Right forelimb (tissue), 1 donor: ENCODE measurements at regions not wholly inside any gene's neighbourhood (a gene's known extent, or its start where the extent isn't known, plus 50 kb on each side); places are given as distances from the start of the nearest gene placed in this dataset.

ENCODE experiments used
- DNase-seq: peaks from one replicate; pipeline ENCODE4 v3.0.0-alpha.2; 2018

DNA sequence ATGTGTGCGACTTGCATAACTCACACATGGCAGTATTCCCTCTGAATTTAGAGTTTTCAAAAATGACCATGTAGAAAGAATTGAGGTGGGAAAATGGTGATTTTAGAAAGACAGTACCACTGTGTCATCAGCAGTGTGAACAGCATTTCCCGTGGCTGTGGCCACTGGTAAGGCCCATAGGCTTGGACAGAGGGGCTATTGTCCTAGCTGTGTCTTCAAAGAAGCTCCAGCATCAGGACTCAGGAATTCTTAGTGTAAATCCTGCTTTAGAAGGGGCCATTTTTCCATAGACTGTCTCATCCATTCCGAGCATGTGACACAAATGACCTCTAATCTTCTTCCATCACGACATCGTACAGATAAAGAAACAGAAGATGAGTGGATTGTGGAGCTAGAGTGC lies 119.3 kb upstream of the BACE2 start:
- DNase-seq, result no peak

GRCh38 chr21:41052820-41053555 lies 115.0 kb upstream of the BACE2 start:
- DNase-seq, result no peak

DNA sequence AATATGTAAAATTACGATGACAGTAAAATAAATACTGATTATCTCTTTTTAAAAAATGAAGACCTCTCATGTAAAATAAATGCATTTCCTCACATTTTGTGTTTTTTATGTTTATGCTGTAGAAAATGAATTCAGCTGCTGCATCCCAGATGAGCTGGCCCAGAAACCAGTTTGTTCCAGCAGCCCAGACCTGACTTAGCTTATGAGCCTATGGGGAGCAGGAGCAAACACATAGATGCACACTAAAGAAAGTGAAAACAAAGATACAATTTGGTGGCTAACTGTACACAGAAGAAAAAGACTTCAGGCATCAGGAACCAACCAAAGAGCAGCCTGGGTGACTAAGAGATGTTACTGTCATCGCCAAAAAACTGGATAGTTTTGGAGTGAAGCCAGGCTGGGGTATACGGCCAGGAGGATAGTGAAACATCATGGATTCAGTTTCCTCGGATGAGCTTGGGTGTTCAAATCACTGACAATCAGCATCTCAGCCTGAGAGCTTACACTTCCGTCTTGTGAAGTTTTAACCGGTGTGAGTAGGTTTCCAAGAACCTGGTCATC lies 113.9 kb upstream of the BACE2 start:
- DNase-seq, result no peak

DNA sequence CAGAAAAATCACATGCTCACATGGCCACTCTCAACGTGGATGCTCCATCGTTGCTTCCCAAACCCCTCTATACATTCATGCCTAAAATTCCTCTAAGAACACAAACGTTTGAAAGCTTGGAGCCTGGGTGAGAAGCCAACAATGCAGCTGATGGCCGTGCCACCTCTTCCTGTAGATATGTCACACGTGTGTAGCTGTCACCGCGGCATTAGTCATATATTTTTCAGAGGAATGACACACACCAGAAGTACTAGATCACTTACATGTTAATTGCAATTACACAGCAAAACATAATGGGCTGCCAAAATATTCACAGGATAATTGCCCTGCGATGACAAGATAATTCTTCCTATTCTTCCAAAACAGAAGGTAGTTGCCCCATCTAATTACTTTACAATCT lies 112.7 kb upstream of the BACE2 start:
- DNase-seq, result no peak

- no peak for DNase-seq
These were observed 108.1 kb upstream of the BACE2 start for GRCh38 chr21:41059871-41060270.

DNA sequence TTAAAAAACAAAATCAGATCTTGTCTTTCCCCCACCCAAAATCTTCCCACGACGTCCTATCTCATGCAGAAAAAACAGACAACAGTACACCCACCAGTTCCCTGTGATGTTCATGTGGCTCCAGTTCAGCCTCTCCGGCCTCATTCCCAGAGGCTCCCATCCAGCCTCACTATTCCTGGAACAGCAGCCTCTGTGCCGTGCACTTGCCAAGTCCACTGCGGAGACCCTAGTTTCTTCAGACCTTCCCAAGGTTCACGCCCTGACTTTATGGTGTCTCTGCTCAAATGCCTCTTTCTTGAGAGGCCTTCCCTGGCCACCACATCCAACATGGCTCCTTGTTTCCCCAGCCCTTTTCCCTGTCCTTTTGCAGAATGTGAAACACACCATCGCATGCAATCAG lies 106.3 kb upstream of the BACE2 start:
- DNase-seq, result no peak

DNA sequence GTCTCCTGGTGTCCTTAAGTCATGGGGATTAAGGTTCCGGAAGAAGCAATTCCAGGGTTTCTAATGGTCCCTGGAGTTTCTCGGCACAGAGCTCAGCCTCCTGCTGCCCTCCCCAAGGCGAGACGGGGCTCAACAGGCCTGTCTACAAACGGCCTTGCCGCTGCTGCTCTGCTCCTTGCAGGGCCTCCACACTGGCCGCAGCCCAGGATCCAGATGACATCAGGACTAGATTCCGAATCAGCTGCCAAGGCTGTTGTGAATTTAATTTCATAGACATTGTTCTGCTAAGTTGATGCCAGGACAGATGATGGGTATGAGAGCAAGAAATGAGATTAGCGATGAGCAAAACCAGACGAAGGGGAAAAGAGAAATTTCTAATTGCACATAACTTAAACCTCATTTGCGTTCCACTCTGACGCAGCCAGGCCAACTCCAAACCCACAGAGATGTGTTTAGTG lies 103.6 kb upstream of the BACE2 start:
- peak; percentile 83 for DNase-seq

- DNase-seq, result no peak
These were observed 103.0 kb upstream of the BACE2 start for GRCh38 chr21:41064951-41065350.

GRCh38 chr21:41065539-41065938 lies 102.4 kb upstream of the BACE2 start:
- no peak for DNase-seq

- DNase-seq, result no peak
These were observed 101.6 kb upstream of the BACE2 start for GRCh38 chr21:41066086-41066938.

GRCh38 chr21:41067709-41068108 lies 100.3 kb upstream of the BACE2 start:
- no peak for DNase-seq

GRCh38 chr21:41068496-41068895 lies 99.5 kb upstream of the BACE2 start:
- DNase-seq, result no peak

DNA sequence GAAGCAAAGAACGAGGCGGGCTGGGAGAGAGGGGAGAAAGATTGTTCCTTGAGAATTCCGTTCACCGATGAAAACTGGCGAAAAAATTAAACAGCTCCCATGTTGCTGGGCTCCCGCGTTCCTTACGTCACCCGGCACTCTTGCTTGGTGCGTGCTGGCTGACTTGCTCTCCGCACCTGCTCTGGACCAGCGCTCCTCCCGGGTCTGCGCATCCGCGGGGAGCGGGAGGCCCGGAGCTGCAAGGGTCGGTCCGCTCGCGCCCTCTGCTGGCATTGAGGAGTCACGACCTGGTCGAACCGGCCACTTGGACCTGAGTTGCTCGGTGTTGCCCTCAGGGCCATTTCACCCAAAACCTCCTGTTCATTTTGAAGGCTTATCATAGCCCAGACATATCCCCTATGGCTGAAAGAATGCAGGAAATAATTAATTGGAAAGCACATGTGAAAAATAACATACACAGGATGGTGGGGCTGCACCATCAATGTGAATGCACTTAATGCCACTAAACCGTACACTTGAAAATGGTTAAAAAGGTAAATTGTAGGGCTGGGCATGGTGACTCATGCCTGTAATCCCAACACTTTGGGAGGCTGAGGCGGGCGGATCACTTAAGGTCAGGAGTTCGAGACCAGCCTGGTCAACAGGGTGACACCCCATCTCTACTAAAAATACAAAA lies 98.9 kb upstream of the BACE2 start:
- DNase-seq, result peak; percentile 90

GRCh38 chr21:41070284-41070683 lies 97.7 kb upstream of the BACE2 start:
- DNase-seq, result no peak

- no peak for DNase-seq
These were observed 96.4 kb upstream of the BACE2 start for GRCh38 chr21:41071258-41072171.

- DNase-seq, result no peak
These were observed 94.4 kb upstream of the BACE2 start for GRCh38 chr21:41073558-41073957.

DNA sequence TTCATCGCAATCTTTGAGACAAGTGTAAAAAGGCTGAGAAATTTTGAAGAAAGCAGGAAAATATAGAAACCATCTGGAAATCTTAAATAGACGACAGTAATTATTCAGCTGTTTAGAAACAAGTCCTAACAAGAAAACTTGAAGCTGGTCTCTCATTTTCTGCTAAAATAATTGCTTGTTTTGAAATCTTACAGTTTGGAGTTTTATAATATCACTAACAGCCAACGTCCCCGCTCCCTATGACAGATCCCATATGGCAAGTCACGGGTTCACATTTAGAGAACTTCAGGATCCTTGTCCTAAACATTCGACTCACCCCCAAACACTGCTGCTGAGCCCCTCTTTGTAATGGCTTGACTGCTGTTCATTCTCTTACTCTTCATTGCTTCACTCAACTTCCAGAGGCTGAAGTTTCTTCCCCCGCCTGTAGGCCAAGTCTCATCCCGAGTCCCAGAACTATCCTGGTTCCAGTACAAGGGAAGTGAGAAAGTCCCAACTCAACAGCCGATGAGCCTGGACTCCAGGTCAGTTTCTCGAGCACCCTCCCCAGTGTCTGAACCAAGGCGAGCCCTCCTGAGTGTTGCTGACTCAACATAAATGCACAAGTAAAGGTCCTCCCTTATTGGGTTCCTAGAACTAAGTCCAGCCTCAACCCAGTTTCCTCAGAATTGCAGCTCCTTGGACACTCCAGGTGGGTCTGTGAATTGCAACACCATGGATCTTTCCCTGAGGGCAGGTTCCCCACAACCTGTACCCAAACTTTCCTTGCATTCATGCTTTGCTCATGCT lies 93.4 kb upstream of the BACE2 start:
- no peak for DNase-seq

- DNase-seq, result no peak
These were observed 92.3 kb upstream of the BACE2 start for GRCh38 chr21:41075656-41076055.

DNA sequence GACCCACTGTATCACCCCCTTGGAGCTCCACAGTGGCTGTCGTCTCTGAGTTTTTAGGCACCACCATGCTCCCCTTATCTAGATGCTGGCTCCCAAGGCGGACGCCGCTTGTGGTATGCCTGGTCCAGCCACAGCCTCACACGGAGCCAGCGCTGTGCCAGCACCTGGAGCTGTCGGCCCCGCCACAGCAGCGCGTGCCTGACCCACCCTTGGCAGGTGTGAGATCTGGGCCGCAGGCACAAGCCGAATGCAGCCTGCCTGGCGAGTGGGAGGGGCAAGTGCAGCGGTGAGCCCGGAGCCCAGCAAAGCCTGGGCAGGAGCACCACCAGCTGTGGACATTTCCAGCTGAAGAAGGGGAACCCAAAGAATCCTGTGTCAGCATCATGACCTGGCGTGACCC lies 91.9 kb upstream of the BACE2 start:
- DNase-seq, result no peak

DNA sequence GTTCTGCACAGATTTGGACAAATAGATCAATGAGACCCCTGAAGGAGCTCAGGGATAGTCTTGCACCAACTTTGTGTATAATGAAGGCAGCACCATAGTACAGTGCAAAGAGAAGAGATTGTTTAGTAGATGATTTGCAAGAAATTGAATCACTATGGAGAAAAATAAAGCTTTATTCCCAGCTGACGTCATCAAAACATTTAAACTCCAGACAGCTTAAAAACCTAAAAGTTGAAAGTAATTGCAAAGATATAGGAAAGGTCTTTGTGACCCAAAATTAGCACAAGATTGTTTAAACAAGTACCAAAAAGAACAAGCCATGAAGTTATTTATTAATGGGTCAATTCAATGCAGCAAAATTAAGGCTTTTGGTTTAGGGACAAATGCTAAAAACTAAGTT lies 88.8 kb upstream of the BACE2 start:
- no peak for DNase-seq

- no peak for DNase-seq
These were observed 87.4 kb upstream of the BACE2 start for GRCh38 chr21:41080485-41081121.
